ENCODE measurements at regions not wholly inside any gene's neighbourhood (a gene's known extent, or its start where the extent isn't known, plus 50 kb on each side); places are given as distances from the start of the nearest gene placed in this dataset.

DNA sequence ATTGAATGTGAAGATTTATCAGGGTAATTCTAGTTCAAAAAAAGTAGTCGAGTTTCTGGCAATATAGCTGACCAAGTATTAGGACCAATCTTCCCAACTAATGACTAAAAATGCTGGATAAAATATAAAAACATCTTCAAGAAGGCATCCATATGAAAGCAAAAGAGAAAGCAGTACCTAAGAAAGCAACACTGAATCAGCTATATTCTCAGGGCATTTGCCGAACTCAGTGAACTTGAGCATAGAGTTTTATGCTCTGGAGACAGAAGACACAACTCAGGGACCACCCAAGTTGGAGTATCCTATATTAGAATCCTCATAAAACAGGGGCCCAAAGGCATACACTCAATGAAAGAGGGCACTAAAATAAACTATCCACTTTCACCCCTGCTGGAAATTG is 103.7 kb upstream of the HNRNPA3 start:
- DNase-seq (ENCODE audit: low read depth, low spot score) = no peak
- no peak for TF ChIP-seq CTCF (conservative IDR thresholded peaks at IDR 0.05)
- Mint-ChIP-seq H3K4me3 (no peak overlapping the region), H3K9me3 (no peaks in the 10 kb centered on the region), H3K27me3 (ENCODE audit: low read depth) (peaks cover 9% of the 10 kb centered on the region), H3K36me3 (ENCODE audit: low read depth) (no peaks in the 10 kb centered on the region), H3K27ac (ENCODE audit: unreplicated experiment) (no peak overlapping the region), H3K4me1 (no peaks in the 10 kb centered on the region)

GRCh38 chr2:177114712-177115111 is 97.9 kb upstream of the HNRNPA3 start:
- H3K4me1 Mint-ChIP-seq = no peaks in the 10 kb centered on the region
- DNase-seq (ENCODE audit: low read depth, low spot score) = no peak
- no peak for TF ChIP-seq CTCF (conservative IDR thresholded peaks at IDR 0.05)
- no peak overlapping the region for H3K4me3 Mint-ChIP-seq
- peaks cover 8% of the 10 kb centered on the region for H3K27me3 Mint-ChIP-seq (ENCODE audit: low read depth)
- no peak overlapping the region for H3K27ac Mint-ChIP-seq (ENCODE audit: unreplicated experiment)
- H3K36me3 Mint-ChIP-seq (ENCODE audit: low read depth) = no peaks in the 10 kb centered on the region
- H3K9me3 Mint-ChIP-seq = no peaks in the 10 kb centered on the region

DNA sequence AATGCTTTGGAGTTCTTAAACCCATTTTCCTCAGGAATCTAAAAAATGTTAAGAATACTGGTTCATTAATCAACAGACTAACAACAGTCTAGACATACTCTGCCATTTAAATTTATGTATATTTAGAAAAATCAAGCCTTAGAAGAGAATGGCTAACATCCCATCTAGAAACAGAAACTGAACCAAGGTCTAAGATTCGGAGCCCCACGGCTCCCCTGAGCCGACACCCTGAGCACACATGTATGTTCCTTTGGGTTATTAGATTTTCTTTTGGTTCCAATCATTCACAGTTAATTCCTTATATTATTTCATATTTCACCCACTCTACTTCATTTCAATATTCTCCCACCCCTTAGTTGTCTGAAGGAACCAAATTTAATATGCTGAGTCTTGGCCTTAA is 94.8 kb upstream of the HNRNPA3 start:
- Mint-ChIP-seq H3K4me3 (no peak overlapping the region), H3K9me3 (no peaks in the 10 kb centered on the region), H3K36me3 (ENCODE audit: low read depth) (no peaks in the 10 kb centered on the region), H3K4me1 (no peaks in the 10 kb centered on the region), H3K27ac (ENCODE audit: unreplicated experiment) (no peak overlapping the region), H3K27me3 (ENCODE audit: low read depth) (peaks cover 17% of the 10 kb centered on the region)
- TF ChIP-seq CTCF (conservative IDR thresholded peaks at IDR 0.05) = no peak
- no peak for DNase-seq (ENCODE audit: low read depth, low spot score)

DNA sequence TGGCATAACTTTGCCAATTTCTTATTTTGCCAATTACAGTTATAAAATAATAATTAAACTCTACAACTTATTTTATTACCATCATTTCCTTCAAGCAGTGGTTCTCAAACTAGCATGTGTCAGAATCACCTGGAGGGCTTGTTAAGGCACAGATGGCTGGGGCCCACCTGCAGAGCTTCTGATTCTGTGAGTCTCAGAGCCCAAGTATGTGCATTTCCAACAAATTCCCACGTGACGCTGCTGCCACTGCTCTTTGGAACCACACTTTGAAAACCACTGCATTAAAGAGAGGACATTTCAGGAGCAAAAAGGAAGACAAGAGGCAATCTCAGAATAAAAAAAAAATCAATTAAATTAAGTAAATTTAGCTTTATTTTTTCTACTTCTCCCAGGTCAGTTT is 94.0 kb upstream of the HNRNPA3 start:
- no peaks in the 10 kb centered on the region for H3K9me3 Mint-ChIP-seq
- H3K27me3 Mint-ChIP-seq (ENCODE audit: low read depth) = peaks cover 17% of the 10 kb centered on the region
- DNase-seq (ENCODE audit: low read depth, low spot score) = no peak
- H3K36me3 Mint-ChIP-seq (ENCODE audit: low read depth) = no peaks in the 10 kb centered on the region
- H3K27ac Mint-ChIP-seq (ENCODE audit: unreplicated experiment) = no peak overlapping the region
- no peak for TF ChIP-seq CTCF (conservative IDR thresholded peaks at IDR 0.05)
- H3K4me3 Mint-ChIP-seq = no peak overlapping the region
- no peaks in the 10 kb centered on the region for H3K4me1 Mint-ChIP-seq

GRCh38 chr2:177119099-177119498 is 93.5 kb upstream of the HNRNPA3 start:
- no peak overlapping the region for H3K27ac Mint-ChIP-seq (ENCODE audit: unreplicated experiment)
- H3K4me1 Mint-ChIP-seq = no peaks in the 10 kb centered on the region
- H3K36me3 Mint-ChIP-seq (ENCODE audit: low read depth) = no peaks in the 10 kb centered on the region
- no peaks in the 10 kb centered on the region for H3K9me3 Mint-ChIP-seq
- no peak for TF ChIP-seq CTCF (conservative IDR thresholded peaks at IDR 0.05)
- no peak overlapping the region for H3K4me3 Mint-ChIP-seq
- peaks cover 17% of the 10 kb centered on the region for H3K27me3 Mint-ChIP-seq (ENCODE audit: low read depth)
- no peak for DNase-seq (ENCODE audit: low read depth, low spot score)

DNA sequence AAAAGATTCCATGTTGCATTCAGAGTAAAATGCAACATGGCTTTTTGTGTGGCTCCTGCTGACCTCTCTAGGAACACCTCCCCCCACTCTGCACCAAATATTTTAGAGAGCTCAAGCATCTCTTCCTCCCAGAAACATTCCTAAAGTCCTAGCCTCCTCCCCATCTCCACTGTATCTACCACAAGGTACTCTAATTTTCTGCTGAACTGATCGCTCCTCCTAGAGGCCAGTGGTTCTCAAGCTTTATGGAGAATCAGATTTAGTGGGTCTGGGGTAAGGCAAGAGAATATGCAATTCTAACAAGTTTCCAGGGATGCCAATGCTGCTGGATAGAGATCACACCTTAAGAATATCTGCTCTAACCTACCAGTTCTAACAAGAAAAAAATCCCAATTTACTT is 89.5 kb upstream of the HNRNPA3 start:
- TF ChIP-seq CTCF (conservative IDR thresholded peaks at IDR 0.05) = no peak
- no peak for DNase-seq (ENCODE audit: low read depth, low spot score)
- no peaks in the 10 kb centered on the region for H3K4me1 Mint-ChIP-seq
- H3K27me3 Mint-ChIP-seq (ENCODE audit: low read depth) = peaks cover 13% of the 10 kb centered on the region
- H3K4me3 Mint-ChIP-seq = no peak overlapping the region
- no peaks in the 10 kb centered on the region for H3K9me3 Mint-ChIP-seq
- no peaks in the 10 kb centered on the region for H3K36me3 Mint-ChIP-seq (ENCODE audit: low read depth)
- no peak overlapping the region for H3K27ac Mint-ChIP-seq (ENCODE audit: unreplicated experiment)

Data from neural crest cell (in vitro differentiated cells).